OCI-LY7 (cell line): ENCODE measurements at regions not wholly inside any gene's neighbourhood (a gene's known extent, or its start where the extent isn't known, plus 50 kb on each side); places are given as distances from the start of the nearest gene placed in this dataset.

Experiments
- EZH2phosphoT487 ChIP-seq: fragments of 200-600 bp; sonication (generic); IDR thresholded peaks from 2 replicates; pipeline ENCODE4 v1.6.1; 2018; ENCODE audit warnings: low read depth, borderline replicate concordance, mild to moderate bottlenecking, mixed run types, antibody characterized with exemption, low read length, moderate library complexity, mixed read lengths
- TF ChIP-seq, protein P1 (sequence below): fragments of 200-600 bp; sonication (generic); conservative IDR thresholded peaks from 2 replicates; pipeline ENCODE4 v1.5.1; 2014; ENCODE audit warnings: mild to moderate bottlenecking, antibody characterized with exemption, low read length, moderate library complexity, mixed read lengths

DNA sequence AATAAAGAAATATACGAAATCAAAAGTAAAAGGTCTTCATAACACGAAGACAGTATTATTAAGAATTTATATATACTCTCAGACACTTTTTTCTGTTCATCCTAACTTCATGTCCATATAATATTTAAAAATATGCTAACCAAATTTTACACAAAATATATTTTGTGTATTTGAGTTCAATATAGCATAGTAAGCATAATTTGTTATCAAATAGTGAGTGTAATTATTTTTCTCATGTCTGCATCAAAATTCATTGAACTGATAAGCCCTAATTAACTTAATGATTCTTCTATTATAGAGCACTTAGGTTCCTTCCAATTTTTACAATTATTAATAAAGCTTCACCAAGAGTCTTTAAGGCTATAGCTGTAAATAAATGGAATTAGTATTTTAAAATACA, 99.7 kb upstream of the SYT1 start:
- TF ChIP-seq, protein P1, sequence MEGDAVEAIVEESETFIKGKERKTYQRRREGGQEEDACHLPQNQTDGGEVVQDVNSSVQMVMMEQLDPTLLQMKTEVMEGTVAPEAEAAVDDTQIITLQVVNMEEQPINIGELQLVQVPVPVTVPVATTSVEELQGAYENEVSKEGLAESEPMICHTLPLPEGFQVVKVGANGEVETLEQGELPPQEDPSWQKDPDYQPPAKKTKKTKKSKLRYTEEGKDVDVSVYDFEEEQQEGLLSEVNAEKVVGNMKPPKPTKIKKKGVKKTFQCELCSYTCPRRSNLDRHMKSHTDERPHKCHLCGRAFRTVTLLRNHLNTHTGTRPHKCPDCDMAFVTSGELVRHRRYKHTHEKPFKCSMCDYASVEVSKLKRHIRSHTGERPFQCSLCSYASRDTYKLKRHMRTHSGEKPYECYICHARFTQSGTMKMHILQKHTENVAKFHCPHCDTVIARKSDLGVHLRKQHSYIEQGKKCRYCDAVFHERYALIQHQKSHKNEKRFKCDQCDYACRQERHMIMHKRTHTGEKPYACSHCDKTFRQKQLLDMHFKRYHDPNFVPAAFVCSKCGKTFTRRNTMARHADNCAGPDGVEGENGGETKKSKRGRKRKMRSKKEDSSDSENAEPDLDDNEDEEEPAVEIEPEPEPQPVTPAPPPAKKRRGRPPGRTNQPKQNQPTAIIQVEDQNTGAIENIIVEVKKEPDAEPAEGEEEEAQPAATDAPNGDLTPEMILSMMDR, result no peak
- no peak for TF ChIP-seq EZH2phosphoT487
